MCF 10A (cell line): ENCODE measurements at regions not wholly inside any gene's neighbourhood (a gene's known extent, or its start where the extent isn't known, plus 50 kb on each side); places are given as distances from the start of the nearest gene placed in this dataset.

Experiments used
- BruUV-seq: library from RNA; stranded (reverse); fragments of 400-500 nt; replicated peaks from 2 replicates; lab custom pipeline; 2021; lab: Mats Ljungman, UMichigan
- CTCF ChIA-PET: fragments of 300-600 bp; sonication (Branson Sonifier 250); formaldehyde crosslinking; extraction: SDS; loops from one replicate; lab custom pipeline; 2021; ENCODE audit warnings: antibody characterized with exemption, inconsistent platforms; lab: Yijun Ruan, JAX
- POLR2A ChIA-PET: fragments of 300-600, 350-650 bp; sonication (Branson Sonifier 250); formaldehyde crosslinking; extraction: SDS; loops from one replicate; lab custom pipeline; 2020; ENCODE audit warnings: antibody characterized with exemption, inconsistent platforms; lab: Yijun Ruan, JAX
- DNase-seq: peaks from one replicate; pipeline ENCODE4 v3.0.0-alpha.2; 2018; ENCODE audit not compliant: unreplicated experiment
- H3K27ac Mint-ChIP-seq: one replicate; pipeline ENCODE4 v1.8.0; 2022; ENCODE audit warnings: mild to moderate bottlenecking, low read depth, mixed read lengths; ENCODE audit not compliant: unreplicated experiment
- H3K27me3 Mint-ChIP-seq: one replicate; pipeline ENCODE4 v1.8.0; 2022; ENCODE audit warnings: mixed read lengths; ENCODE audit not compliant: insufficient read depth, unreplicated experiment
- H3K36me3 Mint-ChIP-seq: one replicate; pipeline ENCODE4 v1.8.0; 2022; ENCODE audit warnings: mild to moderate bottlenecking, moderate library complexity, mixed read lengths; ENCODE audit not compliant: insufficient read depth, unreplicated experiment
- H3K4me1 Mint-ChIP-seq: one replicate; pipeline ENCODE4 v1.8.0; 2022; ENCODE audit warnings: mixed read lengths; ENCODE audit not compliant: insufficient read depth, unreplicated experiment
- H3K4me3 Mint-ChIP-seq: one replicate; pipeline ENCODE4 v1.8.0; 2022; ENCODE audit warnings: mild to moderate bottlenecking, moderate library complexity, mixed read lengths; ENCODE audit not compliant: unreplicated experiment
- H3K9me3 Mint-ChIP-seq: one replicate; pipeline ENCODE4 v1.8.0; 2022; ENCODE audit warnings: mixed read lengths; ENCODE audit not compliant: unreplicated experiment
- CTCF ChIP-seq: fragments of 200-600 bp; IDR thresholded peaks from one replicate; pipeline ENCODE4 v1.8.0; 2022; ENCODE audit warnings: antibody characterized with exemption, mild to moderate bottlenecking; ENCODE audit not compliant: unreplicated experiment
- intact Hi-C: fragments of 100-400 bp; cut with micrococcal nuclease; formaldehyde crosslinking; loops from 2 replicates; pipeline ENCODE4 v1.14.1; 2022

GRCh38 chr11:69999721-70000120, 78.4 kb upstream of the ANO1 start:
- no peak for TF ChIP-seq CTCF
- ChIA-PET POLR2A (no interaction called here), CTCF (interaction anchor here (0.6 kb wide), 1 partner anchor 1241 kb away, joined by 3 read pairs; no protein-coding TSS in a partner anchor)
- H3K9me3 Mint-ChIP-seq = no peaks in the 10 kb centered on the region
- no peak overlapping the region for H3K4me3 Mint-ChIP-seq
- no peaks in the 10 kb centered on the region for H3K4me1 Mint-ChIP-seq
- H3K27me3 Mint-ChIP-seq = no peaks in the 10 kb centered on the region
- no TSS peak for BruUV-seq
- intact Hi-C loops = no loop called here
- no peak for DNase-seq
- no peaks in the 10 kb centered on the region for H3K36me3 Mint-ChIP-seq
- H3K27ac Mint-ChIP-seq = no peak overlapping the region

GRCh38 chr11:70000228-70000627, 77.9 kb upstream of the ANO1 start:
- DNase-seq = no peak
- intact Hi-C loops = no loop called here
- BruUV-seq = no TSS peak
- Mint-ChIP-seq H3K9me3 (no peaks in the 10 kb centered on the region), H3K27ac (no peak overlapping the region), H3K4me1 (no peaks in the 10 kb centered on the region), H3K4me3 (no peak overlapping the region), H3K27me3 (peaks cover under 1% of the 10 kb centered on the region), H3K36me3 (no peaks in the 10 kb centered on the region)
- CTCF ChIA-PET = interaction anchor here (0.6 kb wide), 1 partner anchor 1242 kb away, joined by 3 read pairs; no protein-coding TSS in a partner anchor
- POLR2A ChIA-PET = no interaction called here
- no peak for TF ChIP-seq CTCF

- no peak overlapping the region for H3K27ac Mint-ChIP-seq
- peaks cover 10% of the 10 kb centered on the region for H3K27me3 Mint-ChIP-seq
- H3K4me3 Mint-ChIP-seq = no peak overlapping the region
- no peaks in the 10 kb centered on the region for H3K9me3 Mint-ChIP-seq
- intact Hi-C loops = no loop called here
- POLR2A ChIA-PET = interaction anchor here (0.6 kb wide), 1 partner anchor 87 kb away, joined by 3 read pairs; no protein-coding TSS in a partner anchor
- H3K36me3 Mint-ChIP-seq = no peaks in the 10 kb centered on the region
- TF ChIP-seq CTCF = no peak
- no TSS peak for BruUV-seq
- H3K4me1 Mint-ChIP-seq = no peaks in the 10 kb centered on the region
- CTCF ChIA-PET = interaction anchor here (0.6 kb wide), 1 partner anchor 1944 kb away, joined by 3 read pairs; no protein-coding TSS in a partner anchor
- DNase-seq = no peak
Observed at GRCh38 chr11:70001246-70001645, 76.9 kb upstream of the ANO1 start.

- Mint-ChIP-seq H3K4me1 (no peaks in the 10 kb centered on the region), H3K27me3 (peaks cover 16% of the 10 kb centered on the region), H3K36me3 (no peaks in the 10 kb centered on the region), H3K27ac (no peak overlapping the region), H3K4me3 (no peak overlapping the region), H3K9me3 (no peaks in the 10 kb centered on the region)
- intact Hi-C loops = no loop called here
- ChIA-PET POLR2A (no interaction called here), CTCF (interaction anchor here (0.6 kb wide), 1 partner anchor 54 kb away, joined by 3 read pairs; no protein-coding TSS in a partner anchor)
- TF ChIP-seq CTCF = no peak
- BruUV-seq = no TSS peak
- peak; percentile 6 for DNase-seq
Observed at GRCh38 chr11:70002433-70002832, 75.7 kb upstream of the ANO1 start.
